T-cell (primary cell): ENCODE measurements at regions not wholly inside any gene's neighbourhood (a gene's known extent, or its start where the extent isn't known, plus 50 kb on each side); places are given as distances from the start of the nearest gene placed in this dataset.

Experiments used
- ATAC-seq, 4 experiments: fragments of 200-7000 bp in 3 of 4; fragments of 150-1000 bp in 1 of 4; cut with Tn5 transposase; replicated peaks in 1 of 4; 1 replicate in 3 of 4; 2 replicates in 1 of 4; pipeline ENCODE4 v1.10.0; 2021; ENCODE audit warnings: moderate library complexity in 3 of 4, mild to moderate bottlenecking in 2 of 4, moderate number of reproducible peaks in 1 of 4
- CTCF ChIA-PET, 2 donors: fragments of 300-600 bp; sonication (Branson Sonifier 250); formaldehyde crosslinking; loops; one replicate each; lab custom pipeline; 2022; ENCODE audit warnings: antibody characterized with exemption in 2 of 2; lab: Charles Lee
- POLR2A ChIA-PET, 2 donors: fragments of 300-600 bp; sonication (Branson Sonifier 250); formaldehyde crosslinking; loops; one replicate each; lab custom pipeline; 2022; ENCODE audit warnings: antibody characterized with exemption in 2 of 2; lab: Charles Lee
- DNase-seq, 35 experiments: peaks; one replicate each; pipeline versions ENCODE4 v3.0.0 to v3.0.0-alpha.2; 2013 to 2023
- H3K27ac ChIP-seq: one replicate; pipeline ENCODE4 v1.5.1; 2013; ENCODE audit warnings: low read length
- H3K27me3 ChIP-seq, 2 experiments: replicated peaks in 1 of 2; 1 replicate in 1 of 2; 2 replicates in 1 of 2; pipeline versions ENCODE4 v1.6.1 to v1.7.0; 2013; ENCODE audit warnings: low read length in 1 of 2, mixed read lengths in 1 of 2; ENCODE audit not compliant: control insufficient read depth in 2 of 2, insufficient read depth in 2 of 2; ENCODE audit errors: extremely low read depth in 1 of 2
- H3K36me3 ChIP-seq, 2 donors: 1 replicate in 1 of 2; 2 replicates in 1 of 2; pipeline versions ENCODE4 v1.6.1 to v1.7.0; 2013; ENCODE audit warnings: low read length in 1 of 2; ENCODE audit not compliant: control insufficient read depth in 2 of 2, insufficient read depth in 1 of 2; ENCODE audit errors: extremely low read depth in 1 of 2
- H3K4me1 ChIP-seq, 2 experiments: 1 replicate in 1 of 2; 2 replicates in 1 of 2; pipeline versions ENCODE4 v1.6.1 to v1.7.0; 2013; ENCODE audit warnings: low read length in 2 of 2, mixed read lengths in 1 of 2; ENCODE audit not compliant: insufficient read depth in 2 of 2, control insufficient read depth in 1 of 2; ENCODE audit errors: extremely low read depth in 1 of 2
- H3K4me3 ChIP-seq, 2 donors: 1 replicate in 1 of 2; 2 replicates in 1 of 2; pipeline versions ENCODE4 v1.5.1 to v1.7.0; 2013; ENCODE audit warnings: mild to moderate bottlenecking in 2 of 2, low read length in 1 of 2, moderate library complexity in 1 of 2; ENCODE audit not compliant: control insufficient read depth in 1 of 2; ENCODE audit errors: extremely low read depth in 1 of 2
- H3K9me3 ChIP-seq: 2 replicates; pipeline ENCODE4 v1.7.0; 2013
- H3K27ac Mint-ChIP-seq, 2 donors: one replicate each; pipeline ENCODE4 v1.8.0; 2020 to 2021; ENCODE audit warnings: mild to moderate bottlenecking in 2 of 2, mixed read lengths in 2 of 2
- H3K27me3 Mint-ChIP-seq, 2 donors: one replicate each; pipeline ENCODE4 v1.8.0; 2021 to 2022; ENCODE audit warnings: mixed read lengths in 2 of 2
- H3K36me3 Mint-ChIP-seq: one replicate; pipeline ENCODE4 v1.8.0; 2021; ENCODE audit warnings: mixed read lengths
- H3K4me1 Mint-ChIP-seq, 3 donors: one replicate each; pipeline ENCODE4 v1.8.0; 2020 to 2022; ENCODE audit warnings: mixed read lengths in 3 of 3, mild to moderate bottlenecking in 1 of 3
- H3K4me3 Mint-ChIP-seq, 3 donors: one replicate each; pipeline ENCODE4 v1.8.0; 2020 to 2022; ENCODE audit warnings: mild to moderate bottlenecking in 3 of 3, mixed read lengths in 3 of 3, moderate library complexity in 3 of 3
- H3K9me3 Mint-ChIP-seq, 3 donors: one replicate each; pipeline ENCODE4 v1.8.0; 2020 to 2022; ENCODE audit warnings: mixed read lengths in 3 of 3
- WGBS: methylation state at CpG from one replicate; pipeline ENCODE4 v1.1.5; 2013; ENCODE audit warnings: missing lambda C conversion rate; ENCODE audit not compliant: insufficient coverage; 5-methylcytosine and 5-hydroxymethylcytosine counted together

GRCh38 chr11:57935402-57936049 is 88.2 kb upstream of the OR9Q1 start:
- Mint-ChIP-seq H3K36me3 (no peaks in the 10 kb centered on the region), H3K9me3 (no peaks in the 10 kb centered on the region), H3K4me1 (no peaks in the 10 kb centered on the region), H3K27ac (no peak overlapping the region), H3K4me3 (no peak overlapping the region), H3K27me3 (peaks cover 3 to 11% of the 10 kb centered on the region in 2 donors)
- no peaks in the 10 kb centered on the region for H3K9me3 ChIP-seq
- no peak overlapping the region for H3K27ac ChIP-seq
- H3K4me1 ChIP-seq, result no peaks in the 10 kb centered on the region
- ChIA-PET POLR2A (no interaction called here), CTCF (interaction anchor here in 1 of 2 donors (0.6 kb wide), 1 partner anchor 426 kb away, joined by 6 read pairs; no protein-coding TSS in a partner anchor)
- WGBS, result 89% methylated on average over 3 of the region's 4 CpGs
- H3K36me3 ChIP-seq, result no peaks in the 10 kb centered on the region
- no peak overlapping the region for H3K4me3 ChIP-seq
- no peak for ATAC-seq
- no peak for DNase-seq
- no peaks in the 10 kb centered on the region for H3K27me3 ChIP-seq

- Mint-ChIP-seq H3K4me3 (no peak overlapping the region), H3K9me3 (no peaks in the 10 kb centered on the region), H3K36me3 (no peaks in the 10 kb centered on the region), H3K27me3 (peaks cover 3 to 11% of the 10 kb centered on the region in 2 donors), H3K4me1 (no peaks in the 10 kb centered on the region), H3K27ac (no peak overlapping the region)
- Histone ChIP-seq H3K36me3 (no peaks in the 10 kb centered on the region), H3K27me3 (no peaks in the 10 kb centered on the region), H3K27ac (no peak overlapping the region), H3K4me1 (no peaks in the 10 kb centered on the region), H3K4me3 (no peak overlapping the region), H3K9me3 (no peaks in the 10 kb centered on the region)
- no peak for DNase-seq
- ChIA-PET POLR2A (no interaction called here), CTCF (no interaction called here)
- no peak for ATAC-seq
- whole genome bisulfite sequencing, result no CpG with 5 or more reads among the region's 1 CpG
Observed at GRCh38 chr11:57936050-57936418, 87.6 kb upstream of the OR9Q1 start.

- H3K4me3 Mint-ChIP-seq, result no peak overlapping the region
- H3K9me3 Mint-ChIP-seq, result no peaks in the 10 kb centered on the region
- H3K9me3 ChIP-seq, result no peaks in the 10 kb centered on the region
- H3K27ac Mint-ChIP-seq, result no peak overlapping the region
- peaks cover 0 to 4% of the 10 kb centered on the region in 2 experiments for H3K27me3 ChIP-seq
- H3K4me1 ChIP-seq, result no peaks in the 10 kb centered on the region
- no CpG with 5 or more reads among the region's 3 CpGs for WGBS
- no peaks in the 10 kb centered on the region for H3K36me3 ChIP-seq
- no peak overlapping the region for H3K4me3 ChIP-seq
- no peak overlapping the region for H3K27ac ChIP-seq
- CTCF ChIA-PET, result interaction anchor here in 1 of 2 donors (0.7 kb wide), 1 partner anchor 797 kb away, joined by 3 read pairs; no protein-coding TSS in a partner anchor
- POLR2A ChIA-PET, result no interaction called here
- no peak for ATAC-seq
- H3K27me3 Mint-ChIP-seq, result peaks cover 6 to 9% of the 10 kb centered on the region in 2 donors
- H3K36me3 Mint-ChIP-seq, result no peaks in the 10 kb centered on the region
- H3K4me1 Mint-ChIP-seq, result no peaks in the 10 kb centered on the region
- DNase-seq, result no peak
Observed at GRCh38 chr11:57937431-57937830, 86.2 kb upstream of the OR9Q1 start.

GRCh38 chr11:57938351-57938750 is 85.3 kb upstream of the OR9Q1 start:
- H3K9me3 ChIP-seq, result no peaks in the 10 kb centered on the region
- H3K9me3 Mint-ChIP-seq, result no peaks in the 10 kb centered on the region
- no peak overlapping the region for H3K4me3 Mint-ChIP-seq
- 0% methylated on average over 1 of the region's 3 CpGs for WGBS
- CTCF ChIA-PET, result no interaction called here
- DNase-seq (no peak), ATAC-seq (no peak)
- no peak overlapping the region for H3K27ac ChIP-seq
- H3K27ac Mint-ChIP-seq, result no peak overlapping the region
- no peak overlapping the region for H3K4me3 ChIP-seq
- POLR2A ChIA-PET, result no interaction called here
- no peaks in the 10 kb centered on the region for H3K4me1 ChIP-seq
- no peaks in the 10 kb centered on the region for H3K36me3 Mint-ChIP-seq
- peaks cover 0 to 4% of the 10 kb centered on the region in 2 experiments for H3K27me3 ChIP-seq
- H3K4me1 Mint-ChIP-seq, result no peaks in the 10 kb centered on the region
- no peaks in the 10 kb centered on the region for H3K36me3 ChIP-seq
- peaks cover 3 to 6% of the 10 kb centered on the region in 2 donors for H3K27me3 Mint-ChIP-seq

GRCh38 chr11:57940044-57940756 is 83.5 kb upstream of the OR9Q1 start:
- H3K36me3 ChIP-seq, result no peaks in the 10 kb centered on the region
- ATAC-seq, result no peak
- 71% methylated on average over 4 of the region's 4 CpGs for WGBS
- no peaks in the 10 kb centered on the region for H3K4me1 ChIP-seq
- ChIA-PET POLR2A (no interaction called here), CTCF (no interaction called here)
- Mint-ChIP-seq H3K27ac (no peak overlapping the region), H3K9me3 (no peaks in the 10 kb centered on the region), H3K4me3 (no peak overlapping the region), H3K36me3 (no peaks in the 10 kb centered on the region), H3K4me1 (no peaks in the 10 kb centered on the region), H3K27me3 (peaks cover 3 to 6% of the 10 kb centered on the region in 2 donors)
- no peak overlapping the region for H3K4me3 ChIP-seq
- peaks cover 0 to 4% of the 10 kb centered on the region in 2 experiments for H3K27me3 ChIP-seq
- H3K9me3 ChIP-seq, result no peaks in the 10 kb centered on the region
- no peak for DNase-seq
- H3K27ac ChIP-seq, result no peak overlapping the region

- Histone ChIP-seq H3K36me3 (no peaks in the 10 kb centered on the region), H3K4me3 (no peak overlapping the region), H3K9me3 (no peaks in the 10 kb centered on the region), H3K4me1 (no peaks in the 10 kb centered on the region), H3K27ac (no peak overlapping the region), H3K27me3 (peaks cover 0 to 6% of the 10 kb centered on the region in 2 experiments)
- DNase-seq (no peak), ATAC-seq (no peak)
- Mint-ChIP-seq H3K9me3 (no peaks in the 10 kb centered on the region), H3K36me3 (no peaks in the 10 kb centered on the region), H3K27me3 (peaks cover 3 to 6% of the 10 kb centered on the region in 2 donors), H3K27ac (no peak overlapping the region), H3K4me1 (no peaks in the 10 kb centered on the region), H3K4me3 (no peak overlapping the region)
- no CpG with 5 or more reads among the region's 3 CpGs for WGBS
- ChIA-PET CTCF (no interaction called here), POLR2A (no interaction called here)
Observed at GRCh38 chr11:57941875-57942274, 81.8 kb upstream of the OR9Q1 start.
